ENCODE measurements at regions not wholly inside any gene's neighbourhood (a gene's known extent, or its start where the extent isn't known, plus 50 kb on each side); places are given as distances from the start of the nearest gene placed in this dataset.

DNA sequence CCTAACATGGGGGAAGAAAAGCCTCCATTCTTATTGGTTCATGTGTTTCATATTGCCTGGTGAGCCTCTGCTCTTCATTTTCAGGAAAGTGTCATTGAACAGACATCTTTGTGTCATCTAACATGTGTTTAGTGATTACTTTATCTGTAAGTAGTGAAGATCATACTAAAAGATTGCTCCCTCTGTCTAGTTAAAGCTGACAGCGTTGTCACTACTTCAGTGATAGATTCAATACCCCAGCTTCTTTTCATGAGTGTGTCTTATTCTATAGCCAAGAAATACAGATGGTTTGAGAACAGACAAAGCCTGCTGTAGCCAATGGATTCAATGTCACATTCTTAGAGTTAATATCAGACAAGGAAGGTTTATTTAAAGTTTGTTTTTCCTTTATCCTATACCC lies 85.1 kb downstream of the NKX6-1 start:
- intact Hi-C loops (cut with micrococcal nuclease; ENCODE audit: unreplicated experiment) = no loop called here
- CTCF ChIA-PET = no interaction called here
- POLR2A ChIA-PET (ENCODE audit: low non-redundant PET) = no interaction called here
- Histone ChIP-seq H3K4me1 (ENCODE audit: insufficient read depth, low read length, poor library complexity, severe bottlenecking) (no peaks in the 10 kb centered on the region), H3K27me3 (replicated peaks; ENCODE audit: insufficient read depth, low read depth, low read length, poor library complexity) (peaks cover 55% of the 10 kb centered on the region), H3K27ac (ENCODE audit: low read depth, low read length, poor library complexity, severe bottlenecking) (no peak overlapping the region), H3K9me3 (ENCODE audit: low read depth, low read length, poor library complexity, severe bottlenecking) (no peaks in the 10 kb centered on the region), H3K4me3 (ENCODE audit: low read depth, low read length, poor library complexity, severe bottlenecking) (no peak overlapping the region), H3K36me3 (ENCODE audit: insufficient read depth, low read length, poor library complexity, severe bottlenecking) (no peaks in the 10 kb centered on the region)
- BruUV-seq (replicated peaks) = no TSS peak
- DNase-seq (ENCODE audit: low spot score) = no peak
- TF ChIP-seq, protein P1, sequence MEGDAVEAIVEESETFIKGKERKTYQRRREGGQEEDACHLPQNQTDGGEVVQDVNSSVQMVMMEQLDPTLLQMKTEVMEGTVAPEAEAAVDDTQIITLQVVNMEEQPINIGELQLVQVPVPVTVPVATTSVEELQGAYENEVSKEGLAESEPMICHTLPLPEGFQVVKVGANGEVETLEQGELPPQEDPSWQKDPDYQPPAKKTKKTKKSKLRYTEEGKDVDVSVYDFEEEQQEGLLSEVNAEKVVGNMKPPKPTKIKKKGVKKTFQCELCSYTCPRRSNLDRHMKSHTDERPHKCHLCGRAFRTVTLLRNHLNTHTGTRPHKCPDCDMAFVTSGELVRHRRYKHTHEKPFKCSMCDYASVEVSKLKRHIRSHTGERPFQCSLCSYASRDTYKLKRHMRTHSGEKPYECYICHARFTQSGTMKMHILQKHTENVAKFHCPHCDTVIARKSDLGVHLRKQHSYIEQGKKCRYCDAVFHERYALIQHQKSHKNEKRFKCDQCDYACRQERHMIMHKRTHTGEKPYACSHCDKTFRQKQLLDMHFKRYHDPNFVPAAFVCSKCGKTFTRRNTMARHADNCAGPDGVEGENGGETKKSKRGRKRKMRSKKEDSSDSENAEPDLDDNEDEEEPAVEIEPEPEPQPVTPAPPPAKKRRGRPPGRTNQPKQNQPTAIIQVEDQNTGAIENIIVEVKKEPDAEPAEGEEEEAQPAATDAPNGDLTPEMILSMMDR (conservative IDR thresholded peaks at IDR 0.05; ENCODE audit: low read depth, low read length) = no peak
- no peak for TF ChIP-seq EZH2 (IDR thresholded peaks at IDR 0.05; ENCODE audit: borderline replicate concordance, low read depth, low read length, poor library complexity, severe bottlenecking)

DNA sequence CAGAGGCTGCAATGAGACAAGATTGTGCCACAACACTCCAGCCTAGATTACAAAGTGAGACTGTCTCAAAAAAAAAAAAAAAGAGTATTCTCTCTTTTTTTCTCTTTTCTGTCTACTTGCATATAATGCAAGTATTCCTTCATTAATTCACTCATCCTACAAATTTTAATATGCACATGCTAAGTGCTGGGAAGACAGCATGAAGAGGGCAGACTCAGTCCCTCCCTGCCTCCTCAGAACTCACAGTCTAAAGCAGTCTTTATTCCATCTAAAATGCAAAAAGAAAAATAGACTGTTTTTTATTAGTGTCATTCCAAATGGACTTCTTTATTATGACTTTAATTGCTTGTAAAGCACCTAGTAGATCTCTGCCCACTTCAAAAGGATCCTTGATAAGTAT lies 85.6 kb downstream of the NKX6-1 start:
- intact Hi-C loops (cut with micrococcal nuclease; ENCODE audit: unreplicated experiment) = no loop called here
- TF ChIP-seq, protein P1 (conservative IDR thresholded peaks at IDR 0.05; ENCODE audit: low read depth, low read length) = no peak
- no peak for TF ChIP-seq EZH2 (IDR thresholded peaks at IDR 0.05; ENCODE audit: borderline replicate concordance, low read depth, low read length, poor library complexity, severe bottlenecking)

DNA sequence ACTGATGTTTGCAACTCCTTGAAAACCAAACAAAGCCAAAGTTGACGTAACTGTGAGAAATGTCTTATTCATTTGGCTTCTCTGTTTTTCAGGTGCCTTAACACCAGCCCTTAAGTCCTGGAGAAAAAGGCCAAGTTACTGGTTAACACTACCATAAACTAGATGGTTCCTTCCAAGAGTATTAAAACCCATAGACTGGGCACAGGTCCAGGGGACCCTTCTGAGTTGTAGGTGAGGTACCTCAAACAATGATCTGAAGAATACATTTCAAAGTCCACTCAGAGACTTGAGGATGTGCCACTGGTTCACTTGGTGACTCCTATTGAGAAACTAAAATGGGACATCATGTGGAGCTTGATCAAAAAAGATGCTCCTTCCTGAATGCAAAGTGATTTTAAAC lies 87.0 kb downstream of the NKX6-1 start:
- H3K36me3 ChIP-seq (ENCODE audit: insufficient read depth, low read length, poor library complexity, severe bottlenecking) = no peaks in the 10 kb centered on the region
- BruUV-seq (replicated peaks) = no TSS peak
- TF ChIP-seq, protein P1 (conservative IDR thresholded peaks at IDR 0.05; ENCODE audit: low read depth, low read length) = no peak
- TF ChIP-seq EZH2 (IDR thresholded peaks at IDR 0.05; ENCODE audit: borderline replicate concordance, low read depth, low read length, poor library complexity, severe bottlenecking) = no peak
- no peak for DNase-seq (ENCODE audit: low spot score)
- intact Hi-C loops (cut with micrococcal nuclease; ENCODE audit: unreplicated experiment) = no loop called here
- no peaks in the 10 kb centered on the region for H3K4me1 ChIP-seq (ENCODE audit: insufficient read depth, low read length, poor library complexity, severe bottlenecking)
- ChIA-PET POLR2A (ENCODE audit: low non-redundant PET) (no interaction called here), CTCF (no interaction called here)
- H3K9me3 ChIP-seq (ENCODE audit: low read depth, low read length, poor library complexity, severe bottlenecking) = no peaks in the 10 kb centered on the region
- H3K4me3 ChIP-seq (ENCODE audit: low read depth, low read length, poor library complexity, severe bottlenecking) = no peak overlapping the region
- H3K27me3 ChIP-seq (replicated peaks; ENCODE audit: insufficient read depth, low read depth, low read length, poor library complexity) = peaks cover 44% of the 10 kb centered on the region
- H3K27ac ChIP-seq (ENCODE audit: low read depth, low read length, poor library complexity, severe bottlenecking) = no peak overlapping the region

More for the DNA sequence above, 85.6 kb downstream of the NKX6-1 start:
- no peaks in the 10 kb centered on the region for H3K4me1 ChIP-seq (ENCODE audit: insufficient read depth, low read length, poor library complexity, severe bottlenecking)
- CTCF ChIA-PET = no interaction called here
- no TSS peak for BruUV-seq (replicated peaks)
- POLR2A ChIA-PET (ENCODE audit: low non-redundant PET) = no interaction called here
- no peaks in the 10 kb centered on the region for H3K36me3 ChIP-seq (ENCODE audit: insufficient read depth, low read length, poor library complexity, severe bottlenecking)
- no peak overlapping the region for H3K4me3 ChIP-seq (ENCODE audit: low read depth, low read length, poor library complexity, severe bottlenecking)
- no peaks in the 10 kb centered on the region for H3K9me3 ChIP-seq (ENCODE audit: low read depth, low read length, poor library complexity, severe bottlenecking)
- no peak for DNase-seq (ENCODE audit: low spot score)
- no peak overlapping the region for H3K27ac ChIP-seq (ENCODE audit: low read depth, low read length, poor library complexity, severe bottlenecking)
- peaks cover 52% of the 10 kb centered on the region for H3K27me3 ChIP-seq (replicated peaks; ENCODE audit: insufficient read depth, low read depth, low read length, poor library complexity)
